NCI-H187 treated with DMSO at 0.1 percent for 48 hours (cell line): ENCODE measurements at regions not wholly inside any gene's neighbourhood (a gene's known extent, or its start where the extent isn't known, plus 50 kb on each side); places are given as distances from the start of the nearest gene placed in this dataset.

Experiments used
- DNase-seq: peaks from one replicate; lab custom pipeline; 2025; lab: John Stamatoyannopoulos, UW

DNA sequence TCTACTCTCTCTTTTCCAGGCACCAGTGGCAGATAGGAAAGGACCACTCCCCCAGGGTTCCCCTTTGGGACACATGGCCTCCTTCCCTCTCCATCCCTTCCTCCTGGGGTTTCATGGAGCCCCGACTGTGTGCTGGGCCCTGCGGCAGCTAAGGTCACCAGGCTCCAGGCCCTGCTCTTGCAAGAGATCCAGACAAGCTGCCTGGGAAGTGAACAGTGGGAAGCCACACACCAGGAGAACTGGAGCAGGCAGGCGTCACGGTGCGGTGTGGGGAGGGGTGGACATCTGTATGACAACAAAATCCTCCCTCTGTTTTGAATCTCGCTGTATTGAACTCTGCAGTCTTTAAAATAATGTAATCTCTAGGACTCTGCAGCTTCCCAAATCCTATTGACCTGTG is 330.1 kb downstream of the UQCRFS1 start:
- DNase-seq: no peak

DNA sequence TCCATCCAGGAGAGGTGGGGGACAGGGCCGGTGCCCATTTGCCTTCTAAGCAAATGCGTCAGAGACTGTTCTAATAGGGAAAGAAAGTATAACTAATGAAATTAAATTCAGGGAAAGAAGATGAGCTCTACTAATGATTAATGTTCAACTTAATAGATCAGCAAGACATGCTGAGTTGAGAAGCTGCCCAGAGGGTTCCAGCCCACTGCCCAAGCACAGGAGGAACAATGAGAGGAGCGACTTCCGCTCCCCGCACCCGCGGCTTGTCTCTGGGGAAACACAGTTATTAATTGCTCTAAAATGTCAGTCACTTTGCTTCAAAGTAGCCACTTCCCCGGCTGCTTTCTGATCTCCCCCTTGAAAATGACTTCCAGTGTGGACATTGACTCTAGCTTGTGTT is 331.3 kb downstream of the UQCRFS1 start:
- DNase-seq: no peak

DNA sequence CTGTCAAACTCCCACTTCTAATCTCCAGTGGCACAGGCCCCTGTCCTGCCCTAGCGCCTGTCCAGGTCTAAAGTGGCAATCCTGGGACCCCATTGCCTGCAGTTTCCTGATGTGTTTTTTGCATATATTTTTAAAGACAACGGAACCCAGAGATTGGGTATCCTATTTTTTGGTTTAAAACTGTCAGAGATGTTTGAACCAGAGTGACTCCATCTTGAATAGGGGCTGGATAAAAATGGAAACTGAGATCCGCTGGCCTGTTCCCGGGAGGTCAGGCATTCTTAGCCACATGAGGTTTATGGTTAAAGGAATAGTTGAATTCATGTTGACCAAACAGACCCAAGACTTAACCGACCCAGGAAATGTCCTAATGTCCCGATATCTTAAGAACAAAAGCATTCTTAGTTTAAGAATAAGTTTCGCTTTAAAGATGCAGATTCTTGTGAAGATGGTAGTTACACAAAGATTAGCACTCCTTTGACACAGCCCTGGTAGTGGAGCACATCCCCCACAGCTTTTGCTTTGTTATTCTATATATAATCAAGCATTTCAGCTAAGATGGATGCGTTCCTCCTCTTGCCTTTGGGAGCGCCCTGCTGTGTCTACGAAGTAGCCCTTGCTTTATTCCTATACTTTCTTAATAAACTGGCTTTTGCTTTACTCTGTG is 332.1 kb downstream of the UQCRFS1 start:
- DNase-seq: no peak

DNA sequence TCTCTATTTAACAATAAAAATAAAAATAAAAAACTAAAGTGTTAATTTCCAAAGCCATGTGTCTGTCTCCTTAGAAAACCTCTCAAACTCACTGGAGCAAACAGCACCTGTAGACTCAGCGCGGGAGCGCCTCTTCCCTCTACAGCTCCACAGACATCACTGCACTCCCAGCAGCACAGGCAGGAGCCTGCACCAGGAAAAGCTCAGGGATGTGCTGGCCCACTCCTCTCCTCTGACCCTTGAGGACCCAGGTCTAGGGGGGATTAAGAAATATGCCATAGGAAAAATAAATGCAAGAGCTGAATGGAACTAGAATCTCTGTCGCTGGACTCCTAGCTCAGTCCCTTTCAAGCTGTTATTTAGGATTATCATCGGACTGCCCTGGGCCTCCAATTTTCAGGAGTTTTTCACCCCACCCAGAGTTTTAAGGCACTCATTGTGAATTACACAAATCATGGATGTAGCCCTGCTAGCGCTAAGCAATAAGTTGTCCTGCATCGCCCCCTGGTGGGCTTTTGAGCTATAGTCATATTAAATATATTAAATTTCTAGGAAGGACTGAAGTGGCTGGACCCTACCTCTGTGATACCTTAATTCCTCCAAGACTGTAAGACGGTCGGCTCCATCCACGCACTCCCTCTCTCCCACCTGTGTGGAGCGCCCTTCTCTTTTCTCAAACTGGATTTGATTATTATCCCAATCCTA is 333.9 kb downstream of the UQCRFS1 start:
- no peak for DNase-seq

DNA sequence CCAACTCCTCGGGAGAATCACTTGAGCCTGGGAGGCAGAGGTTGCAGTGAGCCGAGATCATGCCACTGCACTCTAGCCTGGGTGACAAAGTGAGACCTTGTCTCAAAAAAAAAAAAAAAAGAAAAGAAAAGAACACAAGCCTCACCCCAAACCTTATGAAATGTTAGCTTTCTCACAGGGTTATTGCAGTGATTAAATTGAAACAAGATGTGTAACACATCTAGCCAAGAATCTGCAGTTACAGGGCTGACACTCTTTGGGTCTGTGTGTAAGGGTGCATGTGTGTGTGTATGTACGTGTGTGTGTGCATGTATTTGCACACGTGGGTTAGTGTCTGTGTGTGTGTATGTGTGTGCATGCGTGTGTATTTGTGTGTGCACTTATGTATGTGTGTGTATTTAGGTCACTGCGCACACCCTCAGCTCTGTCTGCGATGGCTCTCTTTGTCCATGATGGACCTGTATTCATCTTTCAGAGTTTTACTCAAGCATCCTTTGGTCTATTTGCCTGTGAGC is 336.3 kb downstream of the UQCRFS1 start:
- DNase-seq: no peak

DNA sequence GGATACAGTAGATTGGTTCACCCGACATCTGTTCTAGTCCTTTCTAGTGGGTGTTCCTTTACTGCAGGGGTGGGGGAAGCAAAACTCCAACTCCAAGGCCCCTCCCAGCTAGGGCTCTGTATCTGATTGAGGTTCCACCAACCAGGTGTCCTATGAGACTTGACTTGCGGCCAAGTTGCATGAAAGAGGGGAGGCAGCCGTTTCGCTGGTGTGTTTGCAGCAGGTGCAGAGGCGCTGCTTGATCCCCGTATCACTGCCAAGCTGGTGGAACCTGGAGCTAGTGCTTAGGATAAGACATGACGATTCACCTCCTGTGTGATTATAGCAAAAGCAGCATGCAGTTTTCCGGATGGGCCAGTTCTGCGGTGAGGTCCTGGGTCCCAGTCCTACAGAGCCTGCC is 338.2 kb downstream of the UQCRFS1 start:
- DNase-seq: no peak

DNA sequence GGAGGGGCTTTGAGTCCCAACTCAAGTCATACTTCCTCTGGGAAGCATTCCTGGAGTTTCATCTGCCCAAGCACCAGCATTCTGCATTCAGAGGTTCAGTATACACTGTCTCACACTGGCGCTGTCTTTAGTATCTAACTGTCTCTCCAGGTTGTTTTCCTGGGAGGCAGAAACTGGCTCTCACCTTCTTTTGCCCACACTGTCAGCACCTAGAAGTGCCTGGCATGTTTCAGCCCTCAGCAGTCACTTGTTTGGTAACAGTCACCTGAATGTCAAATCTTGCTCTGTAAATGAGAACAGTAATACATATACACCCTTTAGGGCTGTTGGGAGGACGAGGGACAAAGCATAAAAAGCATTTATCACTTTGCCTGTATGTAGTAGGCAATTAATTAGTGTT is 339.6 kb downstream of the UQCRFS1 start:
- DNase-seq: no peak

GRCh38 chr19:28871099-28871725 is 341.7 kb downstream of the UQCRFS1 start:
- DNase-seq: no peak

DNA sequence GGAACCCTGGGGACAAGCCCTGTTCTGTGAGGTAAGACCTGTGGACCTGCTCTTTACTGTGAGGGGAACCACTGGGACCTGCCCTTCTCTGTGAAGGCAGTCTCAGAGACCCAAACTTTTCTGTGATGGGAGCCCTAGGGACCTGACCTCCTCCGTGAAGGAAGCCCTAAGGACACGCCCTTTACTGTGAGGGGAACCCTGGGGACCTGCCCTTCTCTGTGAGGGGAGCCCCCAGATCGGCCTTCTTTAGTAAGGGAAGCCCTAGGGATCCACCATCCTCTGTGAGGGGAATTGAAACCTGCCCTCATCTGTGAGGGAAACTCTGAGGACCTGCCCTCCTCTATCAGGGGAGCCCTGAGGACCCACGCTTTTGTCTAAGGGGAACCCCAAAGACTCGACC is 343.5 kb downstream of the UQCRFS1 start:
- DNase-seq: no peak

- no peak for DNase-seq
Observed at GRCh38 chr19:28868836-28869235, 344.1 kb downstream of the UQCRFS1 start.

- no peak for DNase-seq
Observed at GRCh38 chr19:28867978-28868377, 345.0 kb downstream of the UQCRFS1 start.

DNA sequence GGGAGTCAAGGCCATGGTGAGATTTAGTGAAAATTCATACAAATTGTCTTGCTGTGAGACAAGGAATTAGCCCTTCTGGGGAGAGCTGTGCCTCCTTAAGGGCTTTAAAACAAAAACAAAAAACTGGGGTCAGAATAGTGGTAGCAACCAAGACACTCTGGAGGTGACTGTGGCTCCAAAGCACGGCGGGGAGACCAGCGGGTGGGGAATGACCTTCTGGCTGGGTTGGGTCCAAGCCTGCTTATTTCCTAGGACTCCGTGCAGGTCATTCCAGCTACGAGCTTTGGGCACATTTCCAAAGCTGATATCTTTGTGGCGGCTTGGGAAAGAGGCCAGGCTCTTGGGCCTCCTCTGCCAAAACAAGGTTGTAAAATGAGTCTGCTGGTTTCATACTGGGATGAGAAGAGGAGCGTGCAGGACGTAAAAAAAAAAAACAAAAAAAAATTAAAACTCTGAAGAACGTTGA is 348.3 kb downstream of the UQCRFS1 start:
- DNase-seq: no peak

- DNase-seq: no peak
Observed at GRCh38 chr19:28864024-28864503, 348.9 kb downstream of the UQCRFS1 start.

GRCh38 chr19:28862238-28862637 is 350.7 kb downstream of the UQCRFS1 start:
- DNase-seq: no peak

- DNase-seq: no peak
Observed at GRCh38 chr19:28859811-28860210, 353.1 kb downstream of the UQCRFS1 start.

GRCh38 chr19:28858933-28859332 is 354.0 kb downstream of the UQCRFS1 start:
- no peak for DNase-seq

DNA sequence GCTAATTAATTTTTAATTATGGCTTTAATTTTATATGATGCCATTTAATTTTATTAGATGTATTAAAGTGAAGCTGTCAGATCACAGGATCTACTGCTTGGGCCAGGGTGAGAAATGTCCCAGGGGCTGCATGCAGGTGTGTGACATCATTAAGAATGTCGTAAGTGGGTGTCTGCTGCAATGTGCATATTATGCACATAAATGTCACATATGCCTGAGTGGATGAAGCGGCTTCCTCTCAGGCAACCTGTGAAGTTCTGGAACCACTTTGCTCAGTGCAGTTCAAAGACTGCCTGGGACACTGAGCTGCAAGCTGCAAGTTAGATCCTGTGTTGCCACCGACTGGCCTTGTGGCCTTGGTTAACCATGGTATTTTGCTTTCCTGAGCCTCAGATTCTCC is 355.0 kb downstream of the UQCRFS1 start:
- DNase-seq: no peak

- no peak for DNase-seq
Observed at GRCh38 chr19:28855216-28855615, 357.7 kb downstream of the UQCRFS1 start.

DNA sequence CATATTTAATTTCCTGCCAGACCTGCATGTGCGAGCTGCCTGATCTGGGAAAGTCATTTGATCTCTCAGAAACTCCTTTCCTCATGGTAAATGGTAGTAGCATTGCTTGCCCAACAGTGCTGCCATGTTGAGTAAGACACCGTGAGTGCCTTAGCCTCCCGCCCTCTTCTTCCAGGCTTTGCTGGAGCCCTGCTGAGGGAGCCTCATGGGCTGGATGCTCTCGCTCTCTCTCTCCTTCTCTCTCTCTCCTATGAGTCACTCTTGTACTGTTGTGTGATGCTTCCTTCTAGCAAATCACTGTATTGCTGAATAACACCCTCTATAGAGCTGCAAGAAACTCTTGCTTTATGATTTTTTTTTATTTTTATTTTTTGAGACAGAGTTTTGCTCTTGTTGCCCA is 365.5 kb downstream of the UQCRFS1 start:
- DNase-seq: no peak

DNA sequence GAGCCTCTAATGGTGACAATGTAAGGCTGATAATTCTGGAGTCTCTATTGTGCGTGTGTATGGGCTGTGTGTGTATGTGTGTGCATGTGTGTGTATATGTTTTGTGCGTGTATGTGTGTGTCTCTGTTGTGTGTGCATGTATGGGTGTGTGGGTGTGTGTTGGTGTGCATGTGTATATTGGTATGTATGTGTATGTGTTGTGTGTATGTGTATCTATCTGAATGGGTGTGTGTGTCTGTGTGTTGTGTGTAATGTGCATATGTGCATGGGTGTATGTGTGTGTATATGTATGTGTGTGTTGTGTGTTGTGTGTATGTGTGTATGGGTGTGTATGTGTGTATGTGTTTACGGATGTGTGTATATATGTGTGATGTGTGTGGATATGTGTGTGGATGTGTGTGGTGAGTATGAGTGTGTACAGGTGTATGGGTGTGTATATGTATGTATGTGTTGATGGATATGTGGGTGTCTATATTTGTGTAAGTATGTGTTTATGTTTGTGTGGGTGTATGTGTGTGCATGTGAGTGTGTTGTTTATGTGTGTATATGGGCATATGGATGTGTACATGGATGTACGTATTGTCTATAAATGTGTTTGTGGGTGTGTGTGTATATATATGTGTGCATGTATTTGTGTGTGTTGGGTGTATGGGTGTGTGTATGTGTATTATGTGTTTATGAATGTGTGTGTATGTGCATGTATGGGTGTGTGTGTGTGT is 366.7 kb downstream of the UQCRFS1 start:
- DNase-seq: no peak

GRCh38 chr19:28843761-28844492 is 369.0 kb downstream of the UQCRFS1 start:
- no peak for DNase-seq

DNA sequence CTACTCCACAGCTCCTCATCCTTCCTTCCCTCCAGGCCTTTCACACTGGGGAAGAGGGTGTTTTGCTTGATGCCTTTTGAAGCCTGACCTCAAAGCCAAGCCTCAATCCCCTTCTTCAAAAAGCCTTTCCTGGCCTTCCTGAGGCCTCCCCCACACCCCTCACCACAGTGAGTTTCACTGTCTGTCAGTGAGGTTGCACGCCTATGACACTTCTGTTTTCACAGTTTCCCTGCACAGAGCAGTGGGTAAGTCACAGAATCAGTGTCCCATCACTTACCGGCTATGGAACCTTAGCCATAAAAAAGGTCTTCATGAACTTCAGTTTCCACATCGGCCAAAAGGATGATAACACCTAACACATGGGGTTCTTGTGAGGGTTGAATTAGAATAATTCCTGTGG is 371.4 kb downstream of the UQCRFS1 start:
- no peak for DNase-seq
